ENCODE measurements at regions not wholly inside any gene's neighbourhood (a gene's known extent, or its start where the extent isn't known, plus 50 kb on each side); places are given as distances from the start of the nearest gene placed in this dataset.
"Not testable (repeated sequence)": the region's sequence is repeated elsewhere in the genome, so short reads cannot be mapped to it uniquely, and the experiment has no call there.

DNA sequence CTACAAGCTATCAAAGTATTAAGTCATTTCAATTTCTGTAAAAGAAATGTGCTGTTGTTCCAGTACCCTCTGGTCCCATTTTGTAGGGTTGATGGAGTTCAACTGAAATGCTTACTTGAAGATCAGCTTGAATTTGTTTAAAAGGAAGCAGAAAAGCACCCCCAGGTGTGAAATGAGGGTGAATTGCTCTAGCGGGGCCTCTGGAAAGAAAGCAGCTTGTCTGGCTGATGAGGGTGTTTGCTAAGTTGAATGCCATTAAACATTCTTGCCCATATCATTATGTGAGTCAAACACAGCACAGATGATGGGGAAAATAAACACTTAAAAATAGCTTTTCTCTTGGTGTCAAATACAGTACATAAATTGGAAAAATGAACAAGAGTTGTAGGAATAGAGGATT lies 280.3 kb downstream of the RAB38 start:
- Histone ChIP-seq H3K27me3 (replicated peaks) (no peaks in the 10 kb centered on the region), H3K27ac (no peak overlapping the region), H3K36me3 (replicated peaks) (no peaks in the 10 kb centered on the region), H3K4me3 (ENCODE audit: low read depth, low read length) (no peak overlapping the region)
- no peak for DNase-seq
- TF ChIP-seq, protein P1, sequence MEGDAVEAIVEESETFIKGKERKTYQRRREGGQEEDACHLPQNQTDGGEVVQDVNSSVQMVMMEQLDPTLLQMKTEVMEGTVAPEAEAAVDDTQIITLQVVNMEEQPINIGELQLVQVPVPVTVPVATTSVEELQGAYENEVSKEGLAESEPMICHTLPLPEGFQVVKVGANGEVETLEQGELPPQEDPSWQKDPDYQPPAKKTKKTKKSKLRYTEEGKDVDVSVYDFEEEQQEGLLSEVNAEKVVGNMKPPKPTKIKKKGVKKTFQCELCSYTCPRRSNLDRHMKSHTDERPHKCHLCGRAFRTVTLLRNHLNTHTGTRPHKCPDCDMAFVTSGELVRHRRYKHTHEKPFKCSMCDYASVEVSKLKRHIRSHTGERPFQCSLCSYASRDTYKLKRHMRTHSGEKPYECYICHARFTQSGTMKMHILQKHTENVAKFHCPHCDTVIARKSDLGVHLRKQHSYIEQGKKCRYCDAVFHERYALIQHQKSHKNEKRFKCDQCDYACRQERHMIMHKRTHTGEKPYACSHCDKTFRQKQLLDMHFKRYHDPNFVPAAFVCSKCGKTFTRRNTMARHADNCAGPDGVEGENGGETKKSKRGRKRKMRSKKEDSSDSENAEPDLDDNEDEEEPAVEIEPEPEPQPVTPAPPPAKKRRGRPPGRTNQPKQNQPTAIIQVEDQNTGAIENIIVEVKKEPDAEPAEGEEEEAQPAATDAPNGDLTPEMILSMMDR (IDR thresholded peaks at IDR 0.05; ENCODE audit: low read depth, low read length, missing control alignments) = no peak
- in situ Hi-C loops (cut with HindIII; ENCODE audit: low pct_ligation_motif_present, low sequenced_read_pairs) = no loop called here

DNA sequence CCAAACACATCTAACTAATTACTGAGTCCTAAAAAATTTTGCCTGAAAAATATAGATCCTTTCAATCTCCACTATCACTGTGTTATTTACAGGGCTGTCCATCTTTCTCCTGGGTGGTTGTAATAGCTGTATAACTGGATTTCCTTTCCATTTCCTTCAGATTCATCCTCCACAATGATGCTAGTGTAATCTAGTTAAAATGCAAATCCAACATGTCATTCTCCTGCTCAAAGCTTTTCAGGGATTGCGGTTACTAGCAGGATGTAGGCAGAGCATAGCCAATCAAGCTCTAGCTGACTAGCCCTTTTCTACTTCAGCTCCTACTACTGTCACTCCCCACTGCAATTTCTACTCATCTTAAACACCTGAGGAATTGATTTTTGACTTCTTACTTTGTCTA lies 283.0 kb downstream of the RAB38 start:
- Histone ChIP-seq H3K36me3 (replicated peaks) (no peaks in the 10 kb centered on the region), H3K27ac (no peak overlapping the region), H3K4me3 (ENCODE audit: low read depth, low read length) (no peak overlapping the region), H3K27me3 (replicated peaks) (no peaks in the 10 kb centered on the region)
- DNase-seq = no peak
- in situ Hi-C loops (cut with HindIII; ENCODE audit: low pct_ligation_motif_present, low sequenced_read_pairs) = no loop called here
- TF ChIP-seq, protein P1 (IDR thresholded peaks at IDR 0.05; ENCODE audit: low read depth, low read length, missing control alignments) = no peak

DNA sequence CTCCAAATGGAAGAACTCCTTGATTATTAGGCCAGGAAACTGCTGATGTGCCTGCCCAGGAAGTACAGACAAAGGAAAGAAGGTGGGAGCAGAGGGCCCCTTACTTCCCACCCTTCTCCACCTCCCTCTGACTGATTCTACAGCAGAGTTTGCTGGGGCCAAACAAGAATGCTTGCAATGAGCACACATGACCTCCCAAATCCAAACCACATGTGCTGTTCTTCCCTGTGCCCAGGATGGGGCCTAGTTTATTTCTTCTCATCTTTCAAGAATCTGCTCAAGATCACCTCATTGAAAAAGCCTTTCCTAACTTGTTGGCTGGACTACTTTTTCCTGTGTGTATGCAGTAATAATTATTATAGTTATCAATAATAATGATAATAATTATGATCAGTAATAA lies 286.1 kb downstream of the RAB38 start:
- no peak overlapping the region for H3K4me3 ChIP-seq (ENCODE audit: low read depth, low read length)
- in situ Hi-C loops (cut with HindIII; ENCODE audit: low pct_ligation_motif_present, low sequenced_read_pairs) = no loop called here
- TF ChIP-seq, protein P1 (IDR thresholded peaks at IDR 0.05; ENCODE audit: low read depth, low read length, missing control alignments) = no peak

DNA sequence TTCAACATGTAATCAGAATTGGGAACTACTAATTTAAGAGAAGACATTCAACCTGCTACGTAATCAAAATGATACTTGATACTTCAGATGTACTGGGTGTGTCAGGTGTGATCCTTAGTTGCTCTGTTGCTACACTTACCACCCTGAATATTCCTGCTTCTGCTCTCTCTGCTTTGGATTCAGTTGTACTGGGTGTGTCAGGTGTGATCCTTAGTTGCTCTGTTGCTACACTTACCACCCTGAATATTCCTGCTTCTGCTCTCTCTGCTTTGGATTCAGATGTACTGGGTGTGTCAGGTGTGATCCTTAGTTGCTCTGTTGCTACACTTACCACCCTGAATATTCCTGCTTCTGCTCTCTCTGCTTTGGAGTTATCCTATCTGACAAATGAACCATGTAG lies 290.2 kb downstream of the RAB38 start:
- H3K36me3 ChIP-seq (replicated peaks); DNase-seq; H3K4me3 ChIP-seq (ENCODE audit: low read depth, low read length); in situ Hi-C loops (cut with HindIII; ENCODE audit: low pct_ligation_motif_present, low sequenced_read_pairs); H3K27ac ChIP-seq; H3K27me3 ChIP-seq (replicated peaks): not testable (repeated sequence)

More for the DNA sequence above, 286.1 kb downstream of the RAB38 start:
- Histone ChIP-seq H3K36me3 (replicated peaks) (no peaks in the 10 kb centered on the region), H3K27ac (no peak overlapping the region), H3K27me3 (replicated peaks) (no peaks in the 10 kb centered on the region)
- no peak for DNase-seq

DNA sequence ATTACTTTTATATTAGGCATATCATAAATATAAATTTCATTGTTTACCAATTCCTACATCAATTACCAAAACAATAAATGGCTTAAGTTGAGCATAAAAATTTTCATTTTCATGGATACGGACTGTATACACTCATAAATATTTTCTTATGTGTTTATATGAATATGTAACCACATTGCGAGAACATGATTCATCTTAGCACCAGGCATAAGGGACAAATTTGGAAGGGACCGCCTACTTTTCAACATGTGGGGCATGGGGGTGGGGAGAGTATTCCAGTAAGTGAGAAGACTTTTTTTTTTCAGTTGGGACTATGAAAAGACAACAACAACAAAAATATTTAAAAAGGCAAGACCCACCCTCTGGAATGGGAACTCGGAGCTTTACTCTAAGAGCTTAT lies 296.1 kb downstream of the RAB38 start:
- DNase-seq = peak; percentile 43
- in situ Hi-C loops (cut with HindIII; ENCODE audit: low pct_ligation_motif_present, low sequenced_read_pairs) = no loop called here

DNA sequence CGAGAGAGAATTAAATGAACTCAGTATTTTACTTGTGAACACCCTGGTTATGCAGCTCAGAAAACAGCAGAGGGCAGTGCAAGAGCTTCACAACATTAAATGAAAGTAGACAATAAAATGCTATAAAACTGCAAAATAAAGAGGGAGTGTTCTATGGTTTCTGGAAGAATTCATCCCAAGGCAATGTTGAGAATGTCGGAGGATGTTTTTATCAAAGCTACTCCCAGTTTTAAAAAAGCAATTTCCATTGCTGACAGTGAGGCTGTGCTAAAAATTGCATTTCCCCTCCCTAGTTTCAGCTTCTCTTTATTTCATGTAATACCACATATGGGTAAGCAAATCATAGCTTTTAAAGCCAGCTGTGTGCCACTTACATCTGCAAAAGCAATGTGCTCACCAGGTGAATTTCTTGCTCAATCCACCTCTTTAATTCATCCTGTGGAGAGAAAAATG lies 296.8 kb downstream of the RAB38 start:
- in situ Hi-C loops (cut with HindIII; ENCODE audit: low pct_ligation_motif_present, low sequenced_read_pairs) = no loop called here
- peak; percentile 64 for DNase-seq

More for the DNA sequence above, 296.1 kb downstream of the RAB38 start:
- Histone ChIP-seq H3K36me3 (replicated peaks) (no peaks in the 10 kb centered on the region), H3K27ac (no peak overlapping the region), H3K4me3 (ENCODE audit: low read depth, low read length) (no peak overlapping the region), H3K27me3 (replicated peaks) (no peaks in the 10 kb centered on the region)
- TF ChIP-seq, protein P1 (IDR thresholded peaks at IDR 0.05; ENCODE audit: low read depth, low read length, missing control alignments) = no peak

More for the DNA sequence above, 296.8 kb downstream of the RAB38 start:
- no peaks in the 10 kb centered on the region for H3K36me3 ChIP-seq (replicated peaks)
- no peak overlapping the region for H3K4me3 ChIP-seq (ENCODE audit: low read depth, low read length)
- H3K27me3 ChIP-seq (replicated peaks) = no peaks in the 10 kb centered on the region
- TF ChIP-seq, protein P1 (IDR thresholded peaks at IDR 0.05; ENCODE audit: low read depth, low read length, missing control alignments) = peak; percentile 71
- H3K27ac ChIP-seq = no peak overlapping the region
